ENCODE measurements at regions not wholly inside any gene's neighbourhood (a gene's known extent, or its start where the extent isn't known, plus 50 kb on each side); places are given as distances from the start of the nearest gene placed in this dataset.

DNA sequence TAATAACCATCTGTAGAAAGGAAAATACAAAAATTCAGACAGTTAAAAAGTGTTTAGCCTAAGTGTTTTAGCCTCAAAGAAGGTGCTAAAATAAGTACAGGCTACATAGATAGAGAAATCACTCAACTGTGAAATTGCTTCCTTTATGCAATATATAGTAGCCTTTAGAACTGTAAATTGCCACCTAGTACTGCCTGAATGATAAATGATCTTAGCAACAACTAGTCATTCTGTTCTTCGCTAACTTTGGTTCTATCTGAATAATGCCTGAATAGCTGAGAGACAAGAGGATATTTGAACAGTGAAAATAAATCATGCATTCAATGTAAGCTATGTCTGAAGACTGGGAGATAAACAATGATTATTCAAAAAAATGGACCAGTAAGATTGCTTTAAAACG is 603.3 kb upstream of the PTCHD4 start:
- no peak overlapping the region for H3K27ac ChIP-seq
- H3K9me3 ChIP-seq, result no peaks in the 10 kb centered on the region
- TF ChIP-seq, protein P1, sequence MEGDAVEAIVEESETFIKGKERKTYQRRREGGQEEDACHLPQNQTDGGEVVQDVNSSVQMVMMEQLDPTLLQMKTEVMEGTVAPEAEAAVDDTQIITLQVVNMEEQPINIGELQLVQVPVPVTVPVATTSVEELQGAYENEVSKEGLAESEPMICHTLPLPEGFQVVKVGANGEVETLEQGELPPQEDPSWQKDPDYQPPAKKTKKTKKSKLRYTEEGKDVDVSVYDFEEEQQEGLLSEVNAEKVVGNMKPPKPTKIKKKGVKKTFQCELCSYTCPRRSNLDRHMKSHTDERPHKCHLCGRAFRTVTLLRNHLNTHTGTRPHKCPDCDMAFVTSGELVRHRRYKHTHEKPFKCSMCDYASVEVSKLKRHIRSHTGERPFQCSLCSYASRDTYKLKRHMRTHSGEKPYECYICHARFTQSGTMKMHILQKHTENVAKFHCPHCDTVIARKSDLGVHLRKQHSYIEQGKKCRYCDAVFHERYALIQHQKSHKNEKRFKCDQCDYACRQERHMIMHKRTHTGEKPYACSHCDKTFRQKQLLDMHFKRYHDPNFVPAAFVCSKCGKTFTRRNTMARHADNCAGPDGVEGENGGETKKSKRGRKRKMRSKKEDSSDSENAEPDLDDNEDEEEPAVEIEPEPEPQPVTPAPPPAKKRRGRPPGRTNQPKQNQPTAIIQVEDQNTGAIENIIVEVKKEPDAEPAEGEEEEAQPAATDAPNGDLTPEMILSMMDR (IDR thresholded peaks at IDR 0.05), result no peak
- no peak for TF ChIP-seq POLR2A (IDR thresholded peaks at IDR 0.05)
- no peaks in the 10 kb centered on the region for H3K36me3 ChIP-seq (ENCODE audit: low read depth, missing control alignments)
- 63 to 66% methylated on average over 2 of the region's 2 CpGs for WGBS, 2 donors
- no peak for DNase-seq
- no peaks in the 10 kb centered on the region for H3K27me3 ChIP-seq
- intact Hi-C loops (cut with DNase I; ENCODE audit: low total_unique reads), result no loop called here
- no peaks in the 10 kb centered on the region for H3K4me1 ChIP-seq
- H3K4me3 ChIP-seq, result no peak overlapping the region

DNA sequence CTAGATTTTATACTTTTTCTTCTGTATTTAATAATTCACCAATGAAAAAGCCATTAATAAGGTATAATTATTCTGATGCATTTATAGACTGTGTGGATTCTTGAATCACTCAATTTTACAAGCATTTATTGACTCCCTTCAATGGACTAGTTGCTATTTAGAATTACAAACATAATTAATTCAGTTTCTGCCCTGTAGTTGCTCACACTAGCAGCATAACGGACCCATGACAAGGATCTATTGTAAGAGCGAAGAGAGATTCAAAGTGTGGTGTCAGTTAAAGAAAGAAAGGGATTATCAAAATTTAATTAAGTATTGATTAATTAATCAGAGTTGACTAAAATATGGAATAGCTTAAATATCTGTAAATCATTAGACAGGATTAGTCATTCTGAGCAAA is 602.6 kb upstream of the PTCHD4 start:
- H3K27me3 ChIP-seq, result no peaks in the 10 kb centered on the region
- no peak overlapping the region for H3K4me3 ChIP-seq
- H3K36me3 ChIP-seq (ENCODE audit: low read depth, missing control alignments), result no peaks in the 10 kb centered on the region
- H3K9me3 ChIP-seq, result no peaks in the 10 kb centered on the region
- H3K4me1 ChIP-seq, result no peaks in the 10 kb centered on the region
- intact Hi-C loops (cut with DNase I; ENCODE audit: low total_unique reads), result no loop called here
- no peak overlapping the region for H3K27ac ChIP-seq
- no peak for TF ChIP-seq POLR2A (IDR thresholded peaks at IDR 0.05)
- TF ChIP-seq, protein P1 (IDR thresholded peaks at IDR 0.05), result no peak
- DNase-seq, result no peak
- WGBS, 2 donors, result 90 to 96% methylated on average over 2 of the region's 2 CpGs

DNA sequence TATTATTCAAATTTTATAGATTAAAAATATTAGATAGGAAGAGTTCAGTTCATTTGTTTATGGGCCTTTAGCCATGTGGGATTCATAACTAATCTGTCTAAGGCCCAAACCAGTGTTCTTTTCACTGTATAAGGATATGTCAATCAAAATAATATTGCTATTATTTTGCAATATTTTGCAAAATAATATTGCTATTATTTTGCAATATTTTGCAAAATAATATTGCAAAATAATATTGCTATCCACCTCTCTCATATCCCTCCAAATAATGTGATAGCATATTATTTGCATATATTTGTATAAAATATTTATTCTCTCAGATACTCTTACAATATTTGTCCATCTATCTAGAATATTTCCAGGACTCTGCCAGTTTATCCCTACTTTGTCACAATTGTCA is 595.3 kb upstream of the PTCHD4 start:
- Histone ChIP-seq H3K27ac (no peak overlapping the region), H3K9me3 (no peaks in the 10 kb centered on the region), H3K4me1 (no peaks in the 10 kb centered on the region), H3K36me3 (ENCODE audit: low read depth, missing control alignments) (no peaks in the 10 kb centered on the region), H3K4me3 (no peak overlapping the region), H3K27me3 (no peaks in the 10 kb centered on the region)
- intact Hi-C loops (cut with DNase I; ENCODE audit: low total_unique reads), result no loop called here
- DNase-seq, result no peak
- TF ChIP-seq, protein P1 (IDR thresholded peaks at IDR 0.05), result no peak
- no peak for TF ChIP-seq POLR2A (IDR thresholded peaks at IDR 0.05)

DNA sequence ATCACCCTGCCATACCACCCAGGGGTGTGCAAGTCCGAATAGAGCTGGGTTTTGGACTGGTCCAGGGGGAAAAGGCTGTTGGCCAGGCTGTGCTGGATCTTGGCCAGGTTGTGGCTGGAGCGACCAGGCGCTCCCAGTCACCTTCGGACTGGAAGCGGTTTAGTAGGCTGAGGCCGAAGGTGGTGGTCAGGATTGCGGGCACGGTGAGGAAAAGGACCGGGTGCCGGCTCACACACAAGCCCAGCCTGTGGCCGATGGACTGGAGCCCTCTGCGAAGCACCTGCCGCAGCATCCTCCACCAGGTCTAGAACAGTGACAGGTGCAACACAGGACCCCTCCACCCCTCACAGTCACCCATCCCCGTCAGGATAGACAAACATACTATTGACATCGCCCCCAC is 590.6 kb upstream of the PTCHD4 start:
- 56 to 70% methylated on average over 4 to 15 of the region's 15 CpGs for WGBS, 2 donors
- no peaks in the 10 kb centered on the region for H3K27me3 ChIP-seq

DNA sequence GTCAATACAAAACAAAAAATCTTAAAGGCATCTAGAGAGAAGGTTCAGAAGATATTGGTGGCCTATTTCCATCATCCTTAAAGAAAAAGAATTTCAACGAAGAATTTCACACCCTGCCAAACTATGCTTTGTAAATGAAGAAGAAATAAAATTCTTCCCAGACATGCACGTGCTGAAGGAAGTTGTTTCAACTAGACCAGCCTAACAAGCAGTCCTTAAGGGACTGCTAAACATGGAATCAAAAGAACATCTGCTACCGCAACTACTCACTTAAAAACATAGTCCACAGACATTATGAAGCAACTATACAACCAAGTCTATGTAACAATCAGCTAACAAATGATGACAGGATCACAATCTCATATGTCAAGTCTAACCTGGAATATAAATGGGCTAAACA is 584.9 kb upstream of the PTCHD4 start:
- no peaks in the 10 kb centered on the region for H3K36me3 ChIP-seq (ENCODE audit: low read depth, missing control alignments)
- no peak for TF ChIP-seq POLR2A (IDR thresholded peaks at IDR 0.05)
- TF ChIP-seq, protein P1 (IDR thresholded peaks at IDR 0.05), result no peak
- H3K4me3 ChIP-seq, result no peak overlapping the region
- intact Hi-C loops (cut with DNase I; ENCODE audit: low total_unique reads), result no loop called here
- no peaks in the 10 kb centered on the region for H3K4me1 ChIP-seq
- H3K27ac ChIP-seq, result no peak overlapping the region
- WGBS, 2 donors, result 74 to 76% methylated on average over 3 of the region's 3 CpGs
- H3K9me3 ChIP-seq, result no peaks in the 10 kb centered on the region
- DNase-seq, result no peak
- no peaks in the 10 kb centered on the region for H3K27me3 ChIP-seq

More for the DNA sequence above, 590.6 kb upstream of the PTCHD4 start:
- H3K4me1 ChIP-seq, result no peaks in the 10 kb centered on the region
- H3K4me3 ChIP-seq, result no peak overlapping the region
- TF ChIP-seq POLR2A (IDR thresholded peaks at IDR 0.05), result no peak
- intact Hi-C loops (cut with DNase I; ENCODE audit: low total_unique reads), result no loop called here
- no peak for DNase-seq
- H3K9me3 ChIP-seq, result no peaks in the 10 kb centered on the region
- H3K27ac ChIP-seq, result no peak overlapping the region
- no peaks in the 10 kb centered on the region for H3K36me3 ChIP-seq (ENCODE audit: low read depth, missing control alignments)

All from testis (tissue), 2 donors.